GM21447 (cell line): ENCODE measurements at regions not wholly inside any gene's neighbourhood (a gene's known extent, or its start where the extent isn't known, plus 50 kb on each side); places are given as distances from the start of the nearest gene placed in this dataset.
"Not testable (repeated sequence)": the region's sequence is repeated elsewhere in the genome, so short reads cannot be mapped to it uniquely, and the experiment has no call there.

Experiments used
- ATAC-seq: cut with Tn5 transposase; IDR thresholded peaks from one replicate; pipeline ENCODE4 v1.9.1; 2021; ENCODE audit not compliant: unreplicated experiment

GRCh38 chr16:60073376-60073775, 1339.3 kb upstream of the GOT2 start:
- ATAC-seq, result no peak

DNA sequence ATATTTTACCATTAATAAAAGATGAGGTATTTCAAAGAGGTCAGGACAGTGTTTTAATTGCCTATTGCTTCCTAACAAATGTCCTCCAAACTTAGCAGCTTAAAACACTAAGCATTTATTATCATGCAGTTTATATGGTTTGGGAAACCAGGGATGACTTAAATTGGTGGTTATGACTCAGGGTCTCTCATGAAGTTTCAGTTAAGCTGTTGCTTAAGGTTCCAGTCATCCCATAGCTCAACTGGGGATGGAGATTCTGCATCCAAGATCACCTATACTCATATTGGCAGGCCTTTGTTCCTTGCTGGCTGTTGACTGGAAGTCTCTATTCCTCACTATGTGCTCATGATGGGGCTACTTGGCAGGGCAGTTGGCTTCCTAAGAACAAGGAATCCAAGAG, 1329.9 kb upstream of the GOT2 start:
- ATAC-seq, result no peak

DNA sequence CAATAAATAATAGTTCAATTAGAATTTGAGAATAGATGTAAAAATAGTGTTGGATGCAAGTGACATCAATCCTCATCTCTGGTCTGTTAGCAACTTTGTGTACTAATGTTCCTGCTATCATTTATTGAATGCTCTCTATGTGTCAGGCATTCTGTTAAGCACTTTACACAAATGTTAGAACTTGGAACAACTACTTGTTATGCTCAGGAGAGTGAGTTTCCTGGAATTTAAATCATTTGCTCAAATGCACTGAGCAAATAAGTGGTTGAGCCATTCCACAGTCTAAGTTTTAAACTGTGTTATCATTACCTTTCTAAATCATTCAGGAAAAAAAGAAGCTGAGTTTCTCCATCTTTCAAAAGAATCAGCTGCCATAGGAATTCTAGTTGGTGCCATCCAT, 1327.3 kb upstream of the GOT2 start:
- no peak for ATAC-seq

GRCh38 chr16:60060731-60061130, 1326.6 kb upstream of the GOT2 start:
- no peak for ATAC-seq

GRCh38 chr16:60059141-60059540, 1325.0 kb upstream of the GOT2 start:
- ATAC-seq, result no peak

- no peak for ATAC-seq
Observed at GRCh38 chr16:60041671-60042070, 1307.6 kb upstream of the GOT2 start.

DNA sequence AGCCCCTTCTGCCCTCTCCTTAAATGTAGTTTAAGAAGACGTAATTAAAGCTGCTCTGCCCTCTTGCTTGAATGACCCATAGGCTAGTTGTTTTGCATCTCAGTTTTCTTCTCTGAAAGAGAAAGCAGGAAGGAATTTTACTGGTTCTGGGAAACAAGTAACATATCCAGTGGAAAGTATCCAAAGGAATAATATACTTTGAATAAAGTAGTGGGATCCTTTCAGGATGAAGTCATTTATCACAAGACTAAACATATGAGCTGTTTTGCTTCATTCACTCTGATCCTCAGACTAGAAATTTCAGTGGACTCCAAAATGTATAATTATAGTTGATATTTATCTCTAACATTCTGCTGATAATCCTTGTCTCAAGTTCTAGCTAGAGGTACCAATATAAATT, 1297.6 kb upstream of the GOT2 start:
- no peak for ATAC-seq

DNA sequence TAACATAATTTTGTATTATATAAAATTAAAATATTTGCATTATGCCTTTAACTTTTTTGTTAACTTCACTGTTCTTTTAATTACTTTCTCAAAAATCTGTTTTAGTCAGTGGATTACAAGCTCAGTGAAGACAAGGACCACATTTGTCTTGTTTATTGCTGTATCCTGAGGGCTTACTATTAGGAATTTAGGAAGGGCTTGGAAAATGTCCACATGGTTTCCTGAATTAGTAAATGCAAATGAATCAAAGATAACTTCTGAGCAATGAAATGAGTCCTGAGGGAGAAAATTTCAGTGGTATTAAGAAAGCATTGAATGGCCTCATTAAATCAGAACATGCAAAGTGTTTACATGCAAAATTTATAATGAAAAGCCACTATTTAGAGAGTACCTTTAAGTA, 1293.2 kb upstream of the GOT2 start:
- ATAC-seq, result no peak

DNA sequence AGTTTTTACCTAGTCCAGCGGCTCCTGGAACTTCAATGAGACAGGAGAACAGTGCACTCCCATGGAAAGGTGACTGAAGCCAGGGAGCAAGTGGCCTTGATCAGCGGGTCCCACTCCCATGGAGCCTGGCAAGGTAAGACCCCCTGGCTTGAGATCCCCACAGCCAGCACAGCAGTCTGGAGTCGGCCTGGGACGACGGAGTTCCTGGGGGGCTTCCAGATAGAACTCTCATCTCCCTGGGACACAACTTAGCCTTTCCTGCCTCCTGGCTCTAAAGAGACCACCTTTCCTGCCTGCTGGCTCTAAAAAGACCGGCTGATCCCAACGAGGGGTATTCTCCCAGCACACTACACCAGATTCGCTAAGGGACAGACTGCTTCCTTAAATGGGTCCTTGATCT, 1279.0 kb upstream of the GOT2 start:
- no peak for ATAC-seq

- no peak for ATAC-seq
Observed at GRCh38 chr16:60001523-60001922, 1267.4 kb upstream of the GOT2 start.

- ATAC-seq, result no peak
Observed at GRCh38 chr16:59997706-59998105, 1263.6 kb upstream of the GOT2 start.

DNA sequence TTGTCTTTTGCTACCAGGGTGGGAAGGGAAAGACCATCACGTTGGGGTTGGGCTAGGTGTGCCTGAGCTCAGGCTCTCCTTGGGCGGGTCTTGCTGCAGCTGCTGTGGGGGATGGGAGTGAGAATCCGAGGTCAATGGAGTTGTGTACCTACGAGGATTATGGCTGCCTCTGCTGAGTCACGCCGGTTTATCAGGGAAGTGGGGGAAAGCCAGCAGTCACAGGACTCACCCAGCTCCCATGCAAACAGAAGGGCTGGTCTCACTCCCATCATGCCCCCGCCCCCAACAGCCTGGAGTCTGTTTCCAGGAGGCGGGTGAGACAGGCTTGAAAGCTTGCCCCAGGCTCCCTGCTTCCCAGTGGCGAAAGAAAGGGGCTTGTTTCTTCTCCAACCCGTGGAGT, 1259.0 kb upstream of the GOT2 start:
- ATAC-seq, result no peak

DNA sequence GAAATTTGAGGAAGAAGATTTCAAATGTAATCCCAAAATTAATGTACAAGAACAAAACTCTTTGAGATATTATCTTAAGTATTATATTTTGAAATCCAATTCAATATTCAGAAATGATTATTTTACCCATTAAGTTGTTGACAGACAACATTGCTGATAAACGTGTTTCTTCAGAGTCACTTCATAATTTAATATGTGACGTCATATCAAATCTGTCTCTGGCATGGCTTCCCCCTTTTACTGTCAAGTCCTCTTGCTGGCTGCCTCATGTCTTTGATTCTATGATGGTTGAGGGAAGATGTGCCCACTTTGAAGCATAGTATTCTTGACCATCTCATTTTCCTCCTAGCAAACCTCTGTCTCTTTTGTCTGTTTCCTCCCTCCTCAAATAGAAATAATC, 1257.1 kb upstream of the GOT2 start:
- ATAC-seq, result no peak

GRCh38 chr16:59988591-59988990, 1254.5 kb upstream of the GOT2 start:
- ATAC-seq, result no peak

DNA sequence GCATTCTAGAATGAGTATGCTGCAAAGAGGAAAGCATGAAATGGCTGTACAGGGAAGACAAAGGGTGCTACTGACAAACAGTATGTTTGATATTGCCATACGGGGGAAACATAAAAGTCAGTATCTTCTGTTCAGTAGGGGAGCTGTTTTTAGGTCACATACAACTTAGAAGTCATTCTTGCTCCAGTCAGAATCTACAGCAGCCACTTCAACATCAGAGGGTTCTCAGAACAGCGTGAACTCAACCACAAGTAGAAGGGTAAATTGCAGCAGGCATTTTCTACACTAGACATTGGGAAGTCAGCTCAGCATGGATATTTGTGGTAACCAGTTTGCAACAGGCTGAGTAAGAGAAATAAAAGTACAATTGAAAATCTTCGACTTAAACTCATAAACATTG, 1241.8 kb upstream of the GOT2 start:
- no peak for ATAC-seq

DNA sequence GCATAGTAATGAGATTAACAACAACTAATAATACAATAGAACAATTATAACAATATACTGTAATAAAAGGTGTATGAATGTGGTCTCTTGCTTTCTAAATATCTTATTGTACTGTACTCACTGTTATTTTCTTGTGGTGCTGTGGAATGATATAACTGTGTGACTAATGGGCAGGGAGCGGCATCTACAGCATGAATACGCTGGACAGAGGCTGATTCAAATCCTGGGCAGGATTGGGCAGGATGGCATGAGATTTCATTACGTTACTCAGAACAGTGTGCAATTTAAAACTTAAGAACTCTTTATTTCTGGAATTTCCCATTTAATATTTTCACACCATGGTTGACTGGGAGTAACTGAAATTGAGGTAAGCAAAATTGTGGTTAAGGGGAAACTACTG, 1239.8 kb upstream of the GOT2 start:
- no peak for ATAC-seq

DNA sequence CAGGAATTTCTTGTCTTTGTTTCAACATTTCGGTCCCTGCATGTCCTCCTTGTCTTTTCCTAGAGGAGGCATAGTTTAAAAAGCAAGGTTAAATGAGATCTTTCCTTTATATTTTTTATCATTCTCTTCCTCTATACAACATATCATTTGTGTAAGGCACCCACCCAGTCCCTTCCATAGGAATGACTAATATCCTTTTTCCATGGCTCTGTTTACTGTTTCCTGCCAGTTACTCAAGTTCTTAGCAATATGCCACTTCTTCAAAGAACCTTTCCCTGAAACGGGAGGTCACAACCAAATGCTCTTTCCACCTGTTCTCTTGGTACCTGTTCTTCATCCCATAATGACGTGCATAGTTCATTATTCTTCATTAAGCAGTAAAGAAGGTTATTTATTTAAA, 1237.1 kb upstream of the GOT2 start:
- no peak for ATAC-seq

DNA sequence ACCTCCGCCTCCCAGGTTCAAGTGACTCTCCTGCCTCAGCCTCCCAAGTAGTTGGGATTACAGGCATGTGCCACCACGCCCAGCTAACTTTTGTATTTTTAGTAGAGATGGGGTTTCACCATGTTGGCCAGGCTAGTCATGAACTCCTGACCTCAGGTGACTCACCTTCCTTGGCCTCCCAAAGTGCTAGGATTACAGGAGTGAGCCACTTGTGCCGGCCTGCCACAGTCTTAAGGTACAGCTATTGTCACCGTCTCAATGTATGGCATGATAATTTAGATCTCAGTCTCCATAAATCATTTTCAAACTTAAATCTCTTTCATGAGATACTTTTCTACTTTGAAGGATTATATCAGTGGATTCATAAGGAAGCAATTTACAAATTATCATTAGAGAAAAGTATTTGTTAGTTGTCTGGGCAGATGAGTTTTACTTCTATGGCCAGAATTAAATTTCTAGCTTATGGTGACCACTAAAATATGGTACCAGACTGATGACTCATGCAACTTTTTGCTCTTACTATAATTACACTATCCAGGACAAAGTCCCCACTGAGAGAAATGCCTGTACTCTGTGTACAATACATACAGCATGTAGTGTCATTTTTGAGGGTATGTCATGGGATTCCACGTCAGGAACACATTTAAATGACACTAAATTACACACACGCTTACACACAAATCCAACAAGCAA, 1230.3 kb upstream of the GOT2 start:
- ATAC-seq, result no peak

- ATAC-seq, result no peak
Observed at GRCh38 chr16:59959311-59959710, 1225.2 kb upstream of the GOT2 start.

DNA sequence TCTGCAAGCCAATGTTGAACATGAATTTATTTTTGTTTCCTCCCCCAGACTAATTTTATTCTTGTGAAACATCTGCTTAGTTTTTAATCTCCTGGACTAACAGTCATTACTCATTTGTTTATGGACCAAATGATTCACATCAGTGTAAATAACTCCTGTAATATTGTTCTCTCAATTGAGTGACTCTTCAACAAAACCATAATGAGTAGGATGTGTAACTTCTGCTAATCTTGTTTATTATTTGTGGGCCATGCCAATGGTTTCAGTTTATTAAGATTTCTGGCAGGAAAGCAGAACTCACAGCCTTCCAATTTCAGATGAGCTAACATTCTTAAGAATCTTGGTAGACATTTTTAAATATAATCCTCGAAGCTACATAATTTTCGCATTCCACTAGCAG, 1216.3 kb upstream of the GOT2 start:
- no peak for ATAC-seq

- ATAC-seq, result not testable (repeated sequence)
Observed at GRCh38 chr16:59944041-59944440, 1209.9 kb upstream of the GOT2 start.

- ATAC-seq, result no peak
Observed at GRCh38 chr16:59941594-59941993, 1207.5 kb upstream of the GOT2 start.

- no peak for ATAC-seq
Observed at GRCh38 chr16:59920054-59920453, 1185.9 kb upstream of the GOT2 start.

DNA sequence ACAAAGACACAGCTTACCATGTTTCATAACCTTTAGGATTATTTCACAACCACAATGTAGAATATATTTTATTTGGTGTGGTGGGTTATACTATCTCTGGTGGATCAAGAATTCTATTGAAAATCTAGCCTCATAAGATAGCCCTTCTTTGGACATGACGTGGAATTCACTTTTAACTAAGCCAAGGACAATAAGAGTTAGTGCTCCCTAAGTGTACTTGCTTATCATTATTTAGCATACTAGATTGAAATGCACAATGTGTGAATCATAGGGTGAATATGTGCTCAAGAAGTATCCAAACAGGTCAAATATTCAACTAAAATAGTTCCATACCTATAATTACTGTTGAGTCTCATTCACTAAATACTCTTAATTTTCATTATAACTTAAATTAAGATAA, 1179.5 kb upstream of the GOT2 start:
- no peak for ATAC-seq
